Activated CD8-positive, alpha-beta T cell treated with anti-CD3 and anti-CD28 coated beads for 36 hours (primary cell): ENCODE measurements at regions not wholly inside any gene's neighbourhood (a gene's known extent, or its start where the extent isn't known, plus 50 kb on each side); places are given as distances from the start of the nearest gene placed in this dataset.

ENCODE experiments used
- ATAC-seq: fragments of 200-7000 bp; cut with Tn5 transposase; one replicate; pipeline ENCODE4 v1.10.0; 2021; ENCODE audit warnings: mild to moderate bottlenecking, moderate library complexity
- CTCF ChIA-PET: fragments of 350-600 bp; sonication (Branson Sonifier 250); formaldehyde crosslinking; loops from one replicate; lab custom pipeline; 2021; ENCODE audit warnings: antibody characterized with exemption; lab: Charles Lee
- POLR2A ChIA-PET: fragments of 350-600 bp; sonication (Branson Sonifier 250); formaldehyde crosslinking; loops from one replicate; lab custom pipeline; 2021; ENCODE audit warnings: antibody characterized with exemption; lab: Charles Lee
- DNase-seq: peaks from one replicate; pipeline ENCODE4 v3.0.0-alpha.2; 2020
- H3K27ac Mint-ChIP-seq: one replicate; pipeline ENCODE4 v1.8.0; 2021; ENCODE audit warnings: mild to moderate bottlenecking, mixed read lengths
- H3K27me3 Mint-ChIP-seq: one replicate; pipeline ENCODE4 v1.8.0; 2021; ENCODE audit warnings: mixed read lengths
- H3K36me3 Mint-ChIP-seq: one replicate; pipeline ENCODE4 v1.8.0; 2021; ENCODE audit warnings: low read depth, mixed read lengths
- H3K4me1 Mint-ChIP-seq: one replicate; pipeline ENCODE4 v1.8.0; 2021; ENCODE audit warnings: low read depth, mixed read lengths
- H3K4me3 Mint-ChIP-seq: one replicate; pipeline ENCODE4 v1.8.0; 2021; ENCODE audit warnings: mild to moderate bottlenecking, moderate library complexity, mixed read lengths
- H3K9me3 Mint-ChIP-seq: one replicate; pipeline ENCODE4 v1.8.0; 2021; ENCODE audit warnings: mixed read lengths
- CTCF ChIP-seq: fragments of 200-600 bp; IDR thresholded peaks from one replicate; pipeline ENCODE4 v1.8.0; 2022; ENCODE audit warnings: antibody characterized with exemption, mild to moderate bottlenecking
- intact Hi-C: fragments of 100-400 bp; cut with micrococcal nuclease; formaldehyde crosslinking; loops from one replicate; pipeline ENCODE4 v1.10.0; 2022

GRCh38 chr1:70890408-70890807 is 157.2 kb downstream of the PTGER3 start:
- Mint-ChIP-seq H3K9me3 (no peaks in the 10 kb centered on the region), H3K36me3 (no peaks in the 10 kb centered on the region), H3K27ac (no peak overlapping the region), H3K4me3 (no peak overlapping the region), H3K4me1 (no peaks in the 10 kb centered on the region), H3K27me3 (no peaks in the 10 kb centered on the region)
- POLR2A ChIA-PET, result no interaction called here
- DNase-seq (no peak), ATAC-seq (no peak)
- intact Hi-C loops, result no loop called here
- TF ChIP-seq CTCF, result no peak
- CTCF ChIA-PET, result no interaction called here

GRCh38 chr1:70891051-70891843 is 156.4 kb downstream of the PTGER3 start:
- POLR2A ChIA-PET, result no interaction called here
- H3K27ac Mint-ChIP-seq, result no peak overlapping the region
- no peaks in the 10 kb centered on the region for H3K9me3 Mint-ChIP-seq
- peaks cover 2% of the 10 kb centered on the region for H3K27me3 Mint-ChIP-seq
- no peaks in the 10 kb centered on the region for H3K4me1 Mint-ChIP-seq
- no peak overlapping the region for H3K4me3 Mint-ChIP-seq
- ATAC-seq (no peak), DNase-seq (no peak)
- intact Hi-C loops, result no loop called here
- TF ChIP-seq CTCF, result no peak
- CTCF ChIA-PET, result no interaction called here
- H3K36me3 Mint-ChIP-seq, result no peaks in the 10 kb centered on the region

- Mint-ChIP-seq H3K36me3 (no peaks in the 10 kb centered on the region), H3K4me3 (no peak overlapping the region), H3K9me3 (no peaks in the 10 kb centered on the region), H3K27ac (no peak overlapping the region), H3K27me3 (peaks cover 2% of the 10 kb centered on the region), H3K4me1 (no peaks in the 10 kb centered on the region)
- DNase-seq (no peak), ATAC-seq (no peak)
- TF ChIP-seq CTCF, result no peak
- POLR2A ChIA-PET, result no interaction called here
- CTCF ChIA-PET, result no interaction called here
- intact Hi-C loops, result no loop called here
Observed at GRCh38 chr1:70892140-70892539, 155.5 kb downstream of the PTGER3 start.

GRCh38 chr1:70892930-70893329 is 154.7 kb downstream of the PTGER3 start:
- DNase-seq (no peak), ATAC-seq (no peak)
- H3K36me3 Mint-ChIP-seq, result no peaks in the 10 kb centered on the region
- no peak overlapping the region for H3K27ac Mint-ChIP-seq
- no peak overlapping the region for H3K4me3 Mint-ChIP-seq
- no peaks in the 10 kb centered on the region for H3K9me3 Mint-ChIP-seq
- CTCF ChIA-PET, result no interaction called here
- no peaks in the 10 kb centered on the region for H3K4me1 Mint-ChIP-seq
- peaks cover 2% of the 10 kb centered on the region for H3K27me3 Mint-ChIP-seq
- no peak for TF ChIP-seq CTCF
- intact Hi-C loops, result no loop called here
- POLR2A ChIA-PET, result no interaction called here

GRCh38 chr1:70893381-70893780 is 154.2 kb downstream of the PTGER3 start:
- ChIA-PET CTCF (no interaction called here), POLR2A (no interaction called here)
- Mint-ChIP-seq H3K4me1 (no peaks in the 10 kb centered on the region), H3K36me3 (no peaks in the 10 kb centered on the region), H3K9me3 (no peaks in the 10 kb centered on the region), H3K4me3 (no peak overlapping the region), H3K27ac (no peak overlapping the region), H3K27me3 (peaks cover 2% of the 10 kb centered on the region)
- DNase-seq (no peak), ATAC-seq (no peak)
- intact Hi-C loops, result no loop called here
- TF ChIP-seq CTCF, result no peak
